ENCODE measurements at regions not wholly inside any gene's neighbourhood (a gene's known extent, or its start where the extent isn't known, plus 50 kb on each side); places are given as distances from the start of the nearest gene placed in this dataset.
"Not testable (repeated sequence)": the region's sequence is repeated elsewhere in the genome, so short reads cannot be mapped to it uniquely, and the experiment has no call there.

DNA sequence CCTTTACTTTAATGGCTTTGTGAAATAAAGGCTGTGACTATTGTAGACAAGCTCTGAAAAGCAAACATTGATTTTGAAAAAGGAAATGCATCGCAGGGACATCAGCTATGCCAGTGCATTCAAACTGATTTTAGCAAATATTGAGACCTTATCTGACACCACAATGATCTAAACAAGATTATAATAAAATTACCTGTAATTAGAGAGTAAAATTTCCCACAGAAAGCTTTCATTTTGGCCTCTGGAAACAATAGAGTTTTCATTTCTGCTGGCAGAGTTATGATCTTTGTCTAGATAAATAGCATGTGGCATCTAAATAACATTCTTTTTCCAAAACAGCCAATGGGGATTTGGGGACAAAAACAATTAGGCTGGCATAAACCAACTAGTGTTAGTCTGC lies 650.4 kb upstream of the PRMT6 start:
- Histone ChIP-seq H3K27me3 (no peaks in the 10 kb centered on the region), H3K4me1 (ENCODE audit: insufficient read depth) (no peaks in the 10 kb centered on the region), H3K9me3 (no peaks in the 10 kb centered on the region), H3K4me3 (no peak overlapping the region), H3K36me3 (no peaks in the 10 kb centered on the region), H3K27ac (no peak overlapping the region)
- DNase-seq = no peak
- TF ChIP-seq, protein P1, sequence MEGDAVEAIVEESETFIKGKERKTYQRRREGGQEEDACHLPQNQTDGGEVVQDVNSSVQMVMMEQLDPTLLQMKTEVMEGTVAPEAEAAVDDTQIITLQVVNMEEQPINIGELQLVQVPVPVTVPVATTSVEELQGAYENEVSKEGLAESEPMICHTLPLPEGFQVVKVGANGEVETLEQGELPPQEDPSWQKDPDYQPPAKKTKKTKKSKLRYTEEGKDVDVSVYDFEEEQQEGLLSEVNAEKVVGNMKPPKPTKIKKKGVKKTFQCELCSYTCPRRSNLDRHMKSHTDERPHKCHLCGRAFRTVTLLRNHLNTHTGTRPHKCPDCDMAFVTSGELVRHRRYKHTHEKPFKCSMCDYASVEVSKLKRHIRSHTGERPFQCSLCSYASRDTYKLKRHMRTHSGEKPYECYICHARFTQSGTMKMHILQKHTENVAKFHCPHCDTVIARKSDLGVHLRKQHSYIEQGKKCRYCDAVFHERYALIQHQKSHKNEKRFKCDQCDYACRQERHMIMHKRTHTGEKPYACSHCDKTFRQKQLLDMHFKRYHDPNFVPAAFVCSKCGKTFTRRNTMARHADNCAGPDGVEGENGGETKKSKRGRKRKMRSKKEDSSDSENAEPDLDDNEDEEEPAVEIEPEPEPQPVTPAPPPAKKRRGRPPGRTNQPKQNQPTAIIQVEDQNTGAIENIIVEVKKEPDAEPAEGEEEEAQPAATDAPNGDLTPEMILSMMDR (IDR thresholded peaks at IDR 0.05) = no peak
- TF ChIP-seq POLR2A (IDR thresholded peaks at IDR 0.05) (no peak), EP300 (IDR thresholded peaks at IDR 0.05) (no peak)
- intact Hi-C loops (cut with DNase I) = no loop called here
- WGBS, 3 donors = 86 to 96% (median 92%) methylated on average over 1 of the region's 1 CpG

DNA sequence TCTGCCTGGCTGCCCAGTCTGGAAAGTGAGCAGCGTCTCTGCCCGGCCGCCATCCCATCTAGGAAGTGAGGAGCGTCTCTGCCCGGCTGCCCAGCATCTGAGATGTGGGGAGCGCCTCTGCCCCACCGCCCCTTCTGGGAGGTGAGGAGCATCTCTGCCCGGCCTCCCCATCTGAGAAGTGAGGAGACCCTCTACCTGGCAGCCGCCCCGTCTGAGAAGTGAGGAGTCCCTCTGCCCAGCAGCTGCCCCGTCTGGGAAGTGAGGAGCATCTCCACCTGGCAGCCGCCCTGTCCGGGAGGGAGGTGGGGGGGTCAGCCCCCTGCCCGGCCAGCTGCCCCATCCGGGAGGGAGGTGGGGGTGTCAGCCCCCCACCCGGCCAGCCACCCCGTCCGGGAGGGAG lies 644.2 kb upstream of the PRMT6 start:
- intact Hi-C loops (cut with DNase I) = not testable (repeated sequence)

DNA sequence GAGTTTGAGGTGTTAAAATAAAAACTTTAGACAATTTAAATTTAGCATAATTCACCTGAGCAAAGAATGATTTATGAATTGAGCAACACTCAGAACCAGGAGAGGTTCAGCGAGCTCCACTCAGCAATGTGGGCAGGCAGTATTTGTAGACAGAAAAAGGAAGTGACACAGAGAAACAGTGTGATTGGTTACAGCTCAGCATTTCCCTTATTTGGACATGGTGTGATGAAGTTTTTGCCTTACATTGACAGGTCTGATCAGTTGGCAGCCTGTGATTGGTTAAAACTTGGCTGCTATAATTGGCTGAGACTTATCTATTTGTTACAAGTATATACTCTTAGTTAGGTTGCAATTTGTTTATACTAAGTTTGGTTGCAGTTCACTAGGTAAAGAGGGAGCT lies 621.2 kb upstream of the PRMT6 start:
- TF ChIP-seq EP300 (IDR thresholded peaks at IDR 0.05) (no peak), POLR2A (IDR thresholded peaks at IDR 0.05) (no peak)
- TF ChIP-seq, protein P1 (IDR thresholded peaks at IDR 0.05) = no peak
- Histone ChIP-seq H3K9me3 (no peaks in the 10 kb centered on the region), H3K36me3 (no peaks in the 10 kb centered on the region), H3K27ac (no peak overlapping the region), H3K4me3 (no peak overlapping the region), H3K4me1 (ENCODE audit: insufficient read depth) (no peaks in the 10 kb centered on the region), H3K27me3 (no peaks in the 10 kb centered on the region)
- WGBS, 3 donors = 80 to 97% (median 96%) methylated on average over 1 of the region's 1 CpG
- intact Hi-C loops (cut with DNase I) = no loop called here
- no peak for DNase-seq

More for the DNA sequence above, 644.2 kb upstream of the PRMT6 start:
- H3K4me3 ChIP-seq; H3K9me3 ChIP-seq; H3K36me3 ChIP-seq; DNase-seq; H3K4me1 ChIP-seq (ENCODE audit: insufficient read depth); H3K27me3 ChIP-seq; H3K27ac ChIP-seq: not testable (repeated sequence)
- 87 to 100% (median 94%) methylated on average over 8 to 18 of the region's 18 CpGs for WGBS, 3 donors

DNA sequence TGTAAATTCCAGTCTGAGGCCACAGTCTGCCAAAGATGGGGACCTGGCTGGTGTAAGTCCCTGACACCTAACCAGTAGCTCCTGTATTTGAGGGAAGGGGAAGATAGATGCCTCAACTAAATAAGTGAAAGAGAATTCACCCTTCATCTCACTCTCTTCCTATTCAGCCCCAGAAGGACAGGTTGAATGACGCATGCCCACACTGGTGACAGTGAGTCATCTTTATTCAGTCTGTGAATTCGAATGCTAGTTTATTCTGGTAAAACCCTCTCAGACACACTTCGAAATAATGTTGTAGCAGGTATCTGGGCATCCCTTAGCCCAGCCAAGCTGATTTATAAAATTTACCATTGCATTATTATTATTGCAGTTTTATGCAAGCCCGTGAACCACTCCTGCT lies 617.0 kb upstream of the PRMT6 start:
- DNase-seq = no peak
- Histone ChIP-seq H3K9me3 (no peaks in the 10 kb centered on the region), H3K27me3 (no peaks in the 10 kb centered on the region), H3K4me1 (ENCODE audit: insufficient read depth) (no peaks in the 10 kb centered on the region), H3K36me3 (no peaks in the 10 kb centered on the region), H3K27ac (no peak overlapping the region), H3K4me3 (no peak overlapping the region)
- 82 to 86% (median 86%) methylated on average over 4 of the region's 4 CpGs for WGBS, 3 donors
- intact Hi-C loops (cut with DNase I) = no loop called here
- TF ChIP-seq POLR2A (IDR thresholded peaks at IDR 0.05) = no peak
- TF ChIP-seq, protein P1 (IDR thresholded peaks at IDR 0.05) = no peak
- TF ChIP-seq EP300 (IDR thresholded peaks at IDR 0.05) = no peak

DNA sequence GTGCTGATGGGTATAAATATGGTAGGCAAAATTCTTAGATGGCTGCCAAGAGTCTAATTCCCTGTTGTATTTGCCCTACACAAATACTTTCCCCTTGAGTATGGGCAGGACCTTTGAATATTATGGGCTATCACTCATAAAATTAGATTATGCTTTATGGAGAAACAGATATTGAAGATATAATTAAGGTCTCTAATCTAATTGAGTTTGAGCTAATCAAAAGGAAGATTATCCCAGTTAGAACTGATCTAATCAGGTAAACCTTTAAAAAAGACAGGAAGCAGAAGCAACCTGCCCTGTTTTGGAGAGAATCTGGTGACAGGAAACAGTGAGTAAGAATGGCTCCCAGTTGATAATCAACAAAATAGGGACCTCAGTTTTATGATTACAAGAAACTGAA lies 609.0 kb upstream of the PRMT6 start:
- H3K4me1 ChIP-seq (ENCODE audit: insufficient read depth) = no peaks in the 10 kb centered on the region
- H3K27me3 ChIP-seq = no peaks in the 10 kb centered on the region
- DNase-seq = no peak
- H3K27ac ChIP-seq = no peak overlapping the region
- no peaks in the 10 kb centered on the region for H3K9me3 ChIP-seq
- intact Hi-C loops (cut with DNase I) = no loop called here
- no peak overlapping the region for H3K4me3 ChIP-seq
- H3K36me3 ChIP-seq = no peaks in the 10 kb centered on the region
- TF ChIP-seq, protein P1 (IDR thresholded peaks at IDR 0.05) = no peak
- TF ChIP-seq EP300 (IDR thresholded peaks at IDR 0.05) = no peak
- TF ChIP-seq POLR2A (IDR thresholded peaks at IDR 0.05) = no peak
